Right ventricle myocardium inferior (tissue), 1 donor: ENCODE measurements at regions not wholly inside any gene's neighbourhood (a gene's known extent, or its start where the extent isn't known, plus 50 kb on each side); places are given as distances from the start of the nearest gene placed in this dataset.

Experiments
- ATAC-seq: fragments of 200-7000 bp; cut with Tn5 transposase; one replicate; pipeline ENCODE4 v1.9.1; 2020; ENCODE audit warnings: mild to moderate bottlenecking, moderate library complexity
- DNase-seq: peaks from one replicate; pipeline ENCODE4 v3.0.0; 2021; ENCODE audit errors: missing footprints
- intact Hi-C: fragments of 100-400 bp; cut with DNase I; formaldehyde crosslinking; loops from one replicate; pipeline ENCODE4 v1.11.0; 2022
- donor health status: DM: no; HTN: yes; CAD: no; lungs with severe emphysema.

DNA sequence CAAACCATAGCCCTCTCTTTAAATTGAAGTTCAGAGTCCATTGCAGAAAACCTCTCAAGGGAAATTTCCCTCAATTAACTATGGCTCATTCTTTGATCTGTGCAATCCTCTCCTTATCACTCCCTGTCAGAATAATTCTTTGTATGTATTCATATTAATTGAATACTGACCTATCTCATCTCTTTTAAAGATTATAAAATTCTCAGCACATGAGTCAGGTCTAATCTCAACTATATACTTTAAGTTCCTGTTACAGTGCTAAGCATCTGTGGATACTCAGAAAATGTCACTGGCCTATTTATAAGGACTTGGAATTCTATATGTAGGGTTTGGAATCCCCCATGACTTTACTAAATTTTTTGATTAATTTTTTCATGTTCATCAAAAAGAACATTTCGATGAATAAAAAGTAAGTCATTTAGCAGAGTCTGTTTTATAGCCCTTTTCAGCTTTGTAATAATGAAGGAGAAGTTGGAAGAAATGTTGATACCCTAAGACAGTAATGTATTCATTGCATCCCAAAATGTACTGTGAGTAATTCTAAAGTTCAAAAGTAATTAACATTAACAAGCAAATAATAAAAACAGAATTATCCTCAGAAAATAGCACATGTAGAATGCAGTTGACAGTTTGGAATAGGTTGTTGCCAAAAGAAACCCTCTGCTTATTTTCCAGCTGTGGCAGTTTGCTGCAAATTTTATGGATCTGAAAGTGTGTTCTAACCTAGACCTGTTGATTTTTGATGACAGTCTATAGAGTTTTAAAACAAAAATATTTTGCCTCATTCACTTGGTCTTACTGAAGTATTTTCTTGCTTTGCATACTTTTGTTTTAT is 503.4 kb upstream of the CBLB start:
- ATAC-seq = no peak
- no peak for DNase-seq
- intact Hi-C loops = no loop called here

DNA sequence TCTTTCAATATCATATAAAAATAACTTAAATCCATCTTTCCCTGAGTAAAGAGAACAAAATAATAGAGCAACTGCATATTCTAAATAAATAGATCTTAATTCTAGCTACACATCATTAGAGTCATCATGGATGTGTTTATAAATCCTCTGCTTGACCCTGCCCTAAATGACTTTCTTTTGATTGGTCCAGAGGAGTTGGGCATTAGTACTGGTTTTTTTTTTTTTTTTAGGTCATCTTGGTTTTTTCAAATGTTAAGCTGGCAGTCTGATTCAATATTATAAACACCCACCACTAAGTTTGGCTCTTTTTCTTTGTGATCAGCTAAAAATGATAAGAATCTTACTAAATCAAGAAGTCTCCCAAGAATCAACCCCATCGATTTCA is 504.0 kb upstream of the CBLB start:
- ATAC-seq = no peak

DNA sequence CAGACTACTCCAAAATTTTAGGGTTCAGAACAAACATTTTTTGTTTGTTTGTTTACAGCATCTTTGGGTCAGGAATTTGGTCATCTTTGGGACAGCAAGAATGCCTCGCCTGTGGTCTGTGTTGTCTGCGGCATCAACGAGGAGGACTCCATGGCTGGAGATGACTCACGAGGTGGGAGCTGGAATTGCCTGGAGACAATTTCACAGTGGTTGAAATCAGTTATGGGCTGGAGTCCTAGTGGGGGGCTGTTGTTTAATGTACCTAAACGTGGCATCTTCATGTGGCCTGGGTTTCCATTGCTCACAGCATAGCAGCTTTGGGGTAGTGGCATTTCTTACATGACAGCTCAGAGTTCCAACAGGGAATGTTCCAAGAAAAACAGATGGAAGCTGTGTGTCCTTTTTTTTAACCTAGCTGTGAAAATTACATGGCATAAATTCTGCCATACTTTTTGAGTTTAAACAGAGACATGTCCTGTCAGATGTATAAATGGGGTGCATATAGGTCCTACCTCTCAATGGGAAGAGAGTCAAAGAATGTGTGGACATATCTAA is 507.3 kb upstream of the CBLB start:
- ATAC-seq = no peak
- no peak for DNase-seq
- intact Hi-C loops = no loop called here

More for the DNA sequence above, 504.0 kb upstream of the CBLB start:
- intact Hi-C loops = no loop called here
- DNase-seq = no peak

DNA sequence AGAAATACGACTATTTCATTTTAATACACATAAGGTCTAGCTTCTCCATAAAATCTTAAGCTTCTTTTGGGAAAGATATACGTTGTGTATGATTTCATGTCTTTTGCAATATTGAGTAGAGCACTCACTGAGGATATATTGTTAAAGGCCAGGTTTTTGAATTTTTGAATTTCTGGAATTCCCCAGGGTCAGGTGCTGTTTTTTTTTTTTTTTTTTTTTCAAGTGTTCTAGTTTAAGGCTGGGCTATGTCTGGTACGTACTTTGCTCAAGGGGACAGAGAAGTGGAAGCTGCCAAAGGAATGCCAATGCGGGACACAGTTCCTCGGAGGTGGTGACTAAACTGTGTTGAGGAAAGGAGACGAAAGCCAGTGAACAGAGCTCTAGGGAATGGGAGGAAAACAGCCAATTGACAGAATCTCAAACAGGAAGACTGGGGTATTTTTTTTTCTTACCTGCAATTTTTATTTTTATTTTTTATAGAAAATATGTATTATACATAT is 510.5 kb upstream of the CBLB start:
- intact Hi-C loops = no loop called here
- DNase-seq (no peak), ATAC-seq (no peak)

DNA sequence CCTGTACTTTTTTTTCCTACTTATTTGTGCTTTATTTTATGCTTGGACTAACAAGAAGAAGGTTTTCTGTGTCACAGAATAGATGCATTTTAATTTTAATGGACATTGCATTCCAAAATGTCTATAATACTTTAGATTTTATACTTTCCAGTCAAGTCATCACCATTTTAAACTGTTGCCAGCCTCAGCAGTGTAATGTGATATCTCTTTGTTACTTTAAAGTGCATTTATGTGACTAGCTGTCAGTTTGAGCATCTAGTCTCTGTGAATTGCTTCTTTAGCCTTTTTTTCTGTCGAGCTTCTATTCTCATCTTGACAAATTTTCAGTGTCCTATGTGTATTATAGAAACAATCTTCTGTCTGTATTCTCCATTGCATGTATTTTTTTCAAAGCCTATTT is 511.4 kb upstream of the CBLB start:
- intact Hi-C loops = no loop called here
- ATAC-seq = no peak
- DNase-seq = no peak

DNA sequence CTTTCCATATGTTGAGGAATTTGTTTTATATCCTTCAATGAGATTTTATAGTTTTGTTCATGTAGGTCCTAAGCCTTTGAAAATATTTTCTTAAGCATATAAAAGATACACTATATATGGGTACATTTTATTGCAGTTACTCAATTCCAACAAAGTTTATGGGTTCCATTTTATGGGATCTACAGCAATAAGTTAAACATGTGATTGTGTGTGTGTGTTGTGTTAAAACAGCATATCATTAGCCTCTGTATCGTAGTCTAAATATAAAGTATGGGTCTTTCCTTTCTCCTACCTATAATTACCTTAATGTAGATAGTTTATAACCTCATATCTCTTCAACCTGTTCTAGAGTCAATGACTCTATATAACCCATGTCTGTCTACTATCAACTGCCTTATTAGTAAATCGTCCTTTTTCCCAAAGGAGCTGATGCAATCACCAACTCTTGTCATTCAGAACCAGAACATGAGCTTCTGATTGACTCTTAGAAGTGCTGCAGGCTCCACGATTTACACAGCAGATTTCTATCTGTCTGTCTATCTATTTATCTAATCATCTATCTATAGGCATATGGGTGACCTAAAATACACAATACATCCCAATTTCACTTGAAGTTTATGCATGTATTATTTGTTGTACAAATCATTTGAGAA is 512.6 kb upstream of the CBLB start:
- DNase-seq (no peak), ATAC-seq (no peak)
- intact Hi-C loops = no loop called here

DNA sequence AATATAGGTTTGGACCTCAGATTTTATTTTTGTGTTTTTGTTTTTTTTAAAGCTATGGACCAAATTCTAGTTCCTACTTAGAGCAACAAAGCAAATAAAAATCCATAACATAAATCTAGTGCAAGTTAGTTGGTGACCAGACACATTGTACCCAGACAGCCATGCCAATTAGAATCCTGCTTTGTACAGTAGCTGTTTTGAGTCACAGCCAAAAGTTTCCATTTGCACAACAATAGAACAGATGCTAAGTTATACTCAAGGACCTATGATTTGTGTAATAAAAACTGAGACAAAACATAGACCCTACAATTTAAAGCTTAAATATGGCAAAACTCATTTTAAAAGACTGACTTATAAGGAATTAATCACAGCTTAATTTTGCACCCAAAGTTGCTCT is 513.1 kb upstream of the CBLB start:
- DNase-seq (no peak), ATAC-seq (no peak)
- intact Hi-C loops = no loop called here

DNA sequence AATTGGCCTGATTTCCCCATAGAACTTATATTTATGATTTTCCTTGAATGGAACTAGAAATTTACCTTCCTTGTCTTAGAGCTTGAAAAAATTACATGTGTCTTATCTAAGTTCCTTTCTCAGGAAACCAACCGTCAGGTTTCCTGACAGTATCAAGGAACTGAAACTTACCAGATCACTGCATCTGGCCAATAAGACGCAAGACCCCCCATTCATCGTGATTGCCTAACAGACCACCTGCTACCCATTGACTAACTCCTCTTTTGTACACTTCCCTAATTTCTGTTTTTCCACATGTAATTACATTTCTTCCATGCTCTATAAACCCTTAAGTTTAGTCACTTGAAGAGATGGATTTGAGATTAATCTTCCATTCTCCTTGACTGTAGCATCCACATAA is 517.2 kb upstream of the CBLB start:
- intact Hi-C loops = no loop called here
- no peak for DNase-seq
- no peak for ATAC-seq

DNA sequence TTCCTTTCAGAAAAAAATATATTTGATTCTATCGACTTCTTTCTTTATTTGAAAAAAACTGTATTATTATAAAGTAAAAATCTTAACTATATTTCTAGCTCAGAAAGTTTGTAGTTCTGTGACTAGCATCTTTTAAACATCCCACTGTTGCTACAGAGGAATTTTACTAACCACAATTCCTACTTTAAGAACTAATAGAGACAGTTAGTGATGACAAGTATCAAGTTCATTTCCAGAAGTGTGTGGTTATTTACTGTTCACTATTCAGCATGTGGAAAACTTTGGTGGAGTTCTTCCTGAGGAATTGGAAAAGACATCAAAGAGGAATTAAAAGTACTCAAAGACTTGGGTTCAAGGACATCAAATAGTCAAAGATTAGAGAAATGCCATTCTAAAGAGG is 524.1 kb upstream of the CBLB start:
- no peak for ATAC-seq
- no peak for DNase-seq
- intact Hi-C loops = no loop called here

DNA sequence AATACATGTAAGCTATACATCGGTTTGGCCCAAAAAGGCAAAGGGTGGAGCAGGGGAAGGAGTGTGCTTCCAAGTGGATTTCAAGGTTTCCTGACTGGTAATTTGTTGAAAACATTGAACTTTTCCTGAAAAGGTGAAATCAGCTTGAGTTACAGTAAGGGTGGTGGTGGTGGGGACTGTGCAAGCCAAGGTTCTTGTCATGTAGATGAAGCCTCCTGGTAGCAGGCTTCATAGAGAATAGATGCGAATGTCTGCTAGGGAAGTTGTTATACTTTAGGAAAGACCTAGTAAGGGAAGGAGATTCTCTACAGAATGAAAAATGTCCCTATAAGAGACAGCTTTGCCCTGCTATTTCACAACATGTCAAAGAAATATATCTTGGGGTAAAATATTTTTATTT is 528.2 kb upstream of the CBLB start:
- no peak for ATAC-seq
- intact Hi-C loops = no loop called here
- DNase-seq = no peak

DNA sequence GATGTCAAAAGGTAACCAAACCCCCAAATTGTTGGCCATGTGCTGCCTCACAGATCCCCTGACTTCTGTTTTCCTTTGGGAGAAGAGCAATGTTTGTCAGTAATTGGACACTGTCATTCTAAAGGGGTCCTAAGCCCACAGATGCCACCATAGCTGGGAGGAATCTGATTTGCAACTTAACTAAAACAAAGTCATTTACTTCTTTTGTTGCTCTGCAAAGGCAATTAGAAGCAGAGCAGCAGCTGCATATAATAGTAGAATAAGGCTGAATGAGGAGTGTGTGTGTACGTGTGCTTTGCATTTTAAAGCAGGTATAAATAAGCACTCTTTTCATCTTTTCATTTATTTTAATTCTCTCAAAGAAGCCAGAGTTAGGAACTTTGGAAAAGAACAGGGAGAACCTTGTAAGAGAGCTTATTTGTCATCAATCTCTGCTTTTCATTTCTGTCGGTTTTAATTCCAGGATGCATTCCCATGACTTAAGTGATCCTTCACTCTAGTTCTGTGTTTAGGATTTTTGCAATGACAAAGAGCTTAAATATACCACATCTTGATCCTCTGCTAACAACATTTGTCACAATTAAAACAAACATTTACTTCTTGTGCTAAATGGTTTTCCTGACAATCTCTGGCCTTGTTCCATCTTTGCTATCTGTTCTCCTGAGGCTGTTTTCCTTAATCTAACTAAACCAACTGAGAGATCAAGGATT is 530.2 kb upstream of the CBLB start:
- intact Hi-C loops = no loop called here
- ATAC-seq (no peak), DNase-seq (no peak)

DNA sequence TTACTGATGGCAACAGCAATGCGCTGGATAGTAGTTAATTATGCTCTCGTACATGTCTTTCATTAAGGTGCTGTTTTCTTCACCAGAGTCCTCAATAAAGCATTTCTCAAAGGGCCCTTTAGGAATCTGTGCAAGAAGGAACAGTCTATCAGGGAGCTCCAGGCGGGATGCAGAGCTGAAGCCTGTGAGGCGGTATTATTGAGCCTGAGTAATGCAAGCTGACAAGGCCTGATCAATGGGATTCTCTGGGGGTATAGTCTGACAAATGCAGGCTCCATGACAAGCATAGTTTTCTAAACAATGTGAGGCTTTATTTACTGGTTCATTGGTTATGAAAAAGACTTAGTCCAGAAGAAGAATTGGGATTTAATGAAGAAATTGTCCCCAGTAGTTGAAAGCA is 530.9 kb upstream of the CBLB start:
- DNase-seq = no peak
- intact Hi-C loops = no loop called here
- ATAC-seq = no peak

DNA sequence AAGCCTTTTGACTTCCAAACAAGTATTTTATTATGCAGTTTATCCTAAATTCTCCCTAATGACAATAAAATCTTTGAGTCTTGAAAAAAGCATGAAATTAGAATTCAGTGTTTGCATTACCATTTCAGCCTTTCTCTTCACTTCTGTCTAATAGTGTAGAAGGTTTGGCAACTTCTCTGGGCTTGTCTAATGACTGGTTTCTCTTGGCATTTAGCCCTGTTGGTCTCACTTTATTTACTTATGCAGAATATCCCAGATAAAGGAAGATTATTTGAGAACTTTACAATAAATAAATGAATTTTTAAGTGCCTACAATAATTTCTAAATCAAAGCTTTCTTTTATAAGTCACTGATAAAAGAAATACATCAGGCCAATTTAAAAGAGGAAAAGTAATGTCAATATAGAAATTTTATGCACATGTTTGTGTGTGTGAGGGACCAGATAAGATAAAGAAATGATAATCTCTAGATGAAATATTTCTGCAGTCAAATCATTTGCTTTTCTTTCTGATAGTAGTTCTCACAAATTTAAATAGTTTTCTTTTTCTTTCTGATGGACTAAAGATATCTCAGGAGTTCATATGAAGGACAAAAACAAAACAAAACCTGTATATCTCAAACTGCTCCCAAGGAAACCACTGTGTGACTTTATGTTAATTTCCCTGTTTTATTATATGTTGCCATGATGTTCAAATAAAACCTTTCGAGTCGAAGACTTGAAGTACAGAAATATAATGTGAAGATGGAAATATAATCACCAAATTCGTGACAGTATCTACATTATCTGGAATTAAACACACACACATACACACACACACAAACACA is 533.1 kb upstream of the CBLB start:
- DNase-seq (no peak), ATAC-seq (no peak)
- intact Hi-C loops = no loop called here

DNA sequence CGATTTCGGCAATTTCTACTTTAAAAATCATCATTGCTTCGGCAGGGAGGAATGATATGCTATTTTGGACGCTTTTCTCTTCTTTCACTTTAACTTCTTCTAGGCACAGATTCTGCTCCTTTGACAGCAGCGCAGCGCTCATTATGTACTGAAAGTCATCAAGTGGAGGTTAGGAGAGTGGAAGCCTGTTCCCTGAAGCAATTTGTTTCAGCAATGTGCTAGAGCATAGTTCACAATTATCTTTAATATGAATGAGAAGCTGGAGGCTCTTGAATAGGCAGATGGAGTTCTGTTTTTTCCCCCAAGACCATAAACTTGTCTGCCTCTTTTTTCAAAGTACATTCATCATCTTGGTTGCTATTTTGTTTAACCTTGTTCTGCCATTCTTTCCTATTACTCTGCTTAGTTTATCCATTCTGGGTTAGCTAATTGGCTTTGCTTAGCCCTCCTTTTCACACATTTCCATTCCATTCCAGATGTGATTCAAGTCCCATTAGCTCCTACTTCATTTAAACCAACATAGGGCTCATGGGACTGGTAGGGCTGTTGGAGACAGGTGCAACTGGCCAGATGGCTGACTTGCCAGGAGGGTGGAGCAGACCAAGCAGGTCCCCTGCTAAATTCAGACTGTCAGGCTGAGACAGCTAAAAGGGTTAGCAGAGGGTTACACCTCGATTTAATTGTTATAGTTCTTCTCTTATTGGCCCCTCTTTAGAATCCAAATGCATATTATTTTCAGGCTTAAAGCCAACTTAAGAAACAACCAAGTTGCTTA is 534.7 kb upstream of the CBLB start:
- ATAC-seq (no peak), DNase-seq (no peak)
- intact Hi-C loops = no loop called here

DNA sequence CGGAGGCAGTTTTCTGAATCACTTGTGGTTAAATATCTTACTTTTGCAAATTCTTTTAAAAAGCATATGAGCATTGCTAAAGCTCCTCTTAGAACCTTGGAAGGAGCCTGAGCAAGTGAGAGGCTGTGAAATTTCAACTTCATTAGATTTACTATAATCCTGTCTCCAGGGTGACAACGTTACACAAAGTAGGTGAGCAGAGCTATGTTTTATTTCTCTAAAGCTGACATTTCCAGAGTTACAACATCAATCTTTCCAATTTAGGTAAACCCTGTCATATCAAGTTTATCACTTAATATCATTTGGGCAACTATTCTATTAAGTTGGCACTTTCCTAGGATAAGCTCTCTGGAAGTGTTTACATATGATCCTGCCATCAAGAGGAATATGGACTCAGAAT is 544.9 kb upstream of the CBLB start:
- DNase-seq = no peak
- no peak for ATAC-seq
- intact Hi-C loops = no loop called here

DNA sequence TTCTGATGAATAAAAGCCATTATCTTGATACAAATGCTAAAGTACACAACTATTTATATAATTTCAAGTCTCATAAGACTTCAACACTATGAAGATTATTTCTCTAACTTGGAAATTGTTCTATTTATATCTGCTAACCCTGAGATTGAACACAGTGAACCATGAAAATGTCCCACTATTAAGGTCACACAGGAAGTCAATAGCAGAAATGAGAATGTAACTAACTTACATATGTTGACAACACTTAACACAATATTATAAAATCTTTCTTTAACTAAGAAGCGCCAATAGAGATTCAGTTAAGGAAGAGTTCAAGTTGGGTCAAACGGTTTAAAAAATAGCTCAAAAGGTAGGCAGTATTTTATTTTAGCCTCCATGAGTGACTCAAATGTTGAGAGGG is 551.8 kb upstream of the CBLB start:
- DNase-seq (no peak), ATAC-seq (no peak)
- intact Hi-C loops = no loop called here

DNA sequence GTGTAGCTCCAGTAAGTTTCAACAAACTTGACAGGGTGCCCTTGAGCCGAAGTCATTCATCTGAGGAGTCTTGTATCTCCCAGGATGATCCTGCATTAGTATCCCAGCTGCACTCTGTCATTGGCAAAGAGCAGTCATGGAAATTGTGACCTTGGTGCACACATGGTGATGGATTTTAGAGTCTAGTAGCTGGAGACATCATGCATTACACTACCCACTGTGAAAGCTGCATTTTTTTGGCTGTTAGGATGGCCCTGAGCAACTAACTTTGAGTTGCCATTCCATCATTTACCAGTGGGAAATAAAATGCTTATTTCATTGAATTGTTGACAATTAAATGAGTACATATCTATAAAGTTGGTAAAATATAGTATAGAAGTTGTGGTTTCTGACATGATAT is 552.6 kb upstream of the CBLB start:
- DNase-seq (no peak), ATAC-seq (no peak)
- intact Hi-C loops = no loop called here

DNA sequence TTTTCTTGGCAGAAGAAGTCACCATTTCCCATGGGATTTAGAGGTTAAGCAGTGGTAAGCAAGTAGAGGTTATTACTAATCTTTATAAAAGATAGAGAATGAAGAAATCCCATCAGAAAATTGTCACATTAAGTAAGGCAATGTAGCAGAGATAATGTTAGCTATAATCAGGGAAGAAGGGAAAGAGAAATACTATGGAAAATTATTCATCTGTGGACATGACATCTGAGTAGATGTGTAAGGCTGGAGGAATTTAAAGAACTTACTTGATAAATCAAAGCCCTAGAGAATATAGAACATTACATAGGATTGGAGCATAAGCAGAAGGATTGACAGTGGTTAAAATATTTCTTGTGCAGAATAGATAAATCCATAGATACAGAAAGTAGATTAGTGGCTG is 553.1 kb upstream of the CBLB start:
- no peak for ATAC-seq
- DNase-seq = no peak
- intact Hi-C loops = no loop called here
